Fibroblast of upper back skin (primary cell): ENCODE measurements at regions not wholly inside any gene's neighbourhood (a gene's known extent, or its start where the extent isn't known, plus 50 kb on each side); places are given as distances from the start of the nearest gene placed in this dataset.
A peak's percentile ranks its signal among the peaks of the same experiment; 100 is the strongest.
"Not testable (repeated sequence)": the region's sequence is repeated elsewhere in the genome, so short reads cannot be mapped to it uniquely, and the experiment has no call there.

ENCODE experiments used
- DNase-seq: peaks from one replicate; pipeline ENCODE4 v3.0.0-alpha.2; 2013

- DNase-seq, result peak; percentile 25
Observed at GRCh38 chr6:155883741-155884140, 428.1 kb upstream of the NOX3 start.

- DNase-seq, result no peak
Observed at GRCh38 chr6:155883334-155883731, 427.7 kb upstream of the NOX3 start.

GRCh38 chr6:155882527-155883333 is 427.1 kb upstream of the NOX3 start:
- DNase-seq, result peak; percentile 15

GRCh38 chr6:155881826-155882526 is 426.3 kb upstream of the NOX3 start:
- no peak for DNase-seq

GRCh38 chr6:155880900-155881299 is 425.3 kb upstream of the NOX3 start:
- DNase-seq, result peak; percentile 3

GRCh38 chr6:155872961-155873360 is 417.3 kb upstream of the NOX3 start:
- DNase-seq, result no peak

- no peak for DNase-seq
Observed at GRCh38 chr6:155867682-155868081, 412.0 kb upstream of the NOX3 start.

GRCh38 chr6:155866676-155867390 is 411.2 kb upstream of the NOX3 start:
- not testable (repeated sequence) for DNase-seq

GRCh38 chr6:155861821-155862220 is 406.2 kb upstream of the NOX3 start:
- no peak for DNase-seq

GRCh38 chr6:155858906-155859305 is 403.3 kb upstream of the NOX3 start:
- DNase-seq, result not testable (repeated sequence)

GRCh38 chr6:155854787-155855186 is 399.1 kb upstream of the NOX3 start:
- DNase-seq, result no peak

GRCh38 chr6:155853011-155853410 is 397.4 kb upstream of the NOX3 start:
- no peak for DNase-seq

GRCh38 chr6:155850408-155850841 is 394.8 kb upstream of the NOX3 start:
- peak; percentile 51 for DNase-seq

GRCh38 chr6:155847711-155848110 is 392.1 kb upstream of the NOX3 start:
- no peak for DNase-seq

- DNase-seq, result no peak
Observed at GRCh38 chr6:155837474-155837873, 381.8 kb upstream of the NOX3 start.

- DNase-seq, result peak; percentile 63
Observed at GRCh38 chr6:155832596-155832995, 377.0 kb upstream of the NOX3 start.

GRCh38 chr6:155830531-155830930 is 374.9 kb upstream of the NOX3 start:
- DNase-seq, result no peak

- no peak for DNase-seq
Observed at GRCh38 chr6:155829646-155830045, 374.0 kb upstream of the NOX3 start.

GRCh38 chr6:155828989-155829388 is 373.4 kb upstream of the NOX3 start:
- DNase-seq, result no peak

GRCh38 chr6:155818698-155819097 is 363.1 kb upstream of the NOX3 start:
- DNase-seq, result no peak

GRCh38 chr6:155813548-155813947 is 357.9 kb upstream of the NOX3 start:
- no peak for DNase-seq

- DNase-seq, result no peak
Observed at GRCh38 chr6:155807243-155807642, 351.6 kb upstream of the NOX3 start.

- no peak for DNase-seq
Observed at GRCh38 chr6:155801046-155801445, 345.4 kb upstream of the NOX3 start.

- not testable (repeated sequence) for DNase-seq
Observed at GRCh38 chr6:155798876-155799275, 343.2 kb upstream of the NOX3 start.
